ENCODE measurements at regions not wholly inside any gene's neighbourhood (a gene's known extent, or its start where the extent isn't known, plus 50 kb on each side); places are given as distances from the start of the nearest gene placed in this dataset.

GRCh38 chr12:66803930-66804329 lies 125.1 kb upstream of the GRIP1 start:
- Histone ChIP-seq H2BK5ac (ENCODE audit: low read depth, low read length, poor library complexity, severe bottlenecking) (no peak overlapping the region), H3K9ac (ENCODE audit: low read length) (no peak overlapping the region), H3K27ac (ENCODE audit: low read length, poor library complexity, severe bottlenecking) (no peak overlapping the region), H3K4me3 (ENCODE audit: insufficient read depth in 1 of 2, low read depth in 1 of 2, low read length in 2 of 2) (no peak overlapping the region), H3K4me1 (ENCODE audit: control insufficient read depth, insufficient read depth, low read depth, low read length) (no peaks in the 10 kb centered on the region), H3K4me2 (ENCODE audit: low read length, poor library complexity, severe bottlenecking) (no peak overlapping the region), H3K23ac (ENCODE audit: low read length in 2 of 2) (no peak overlapping the region), H4K91ac (ENCODE audit: low read length) (no peak overlapping the region), H2BK15ac (ENCODE audit: low read depth, poor library complexity, severe bottlenecking) (no peak overlapping the region), H3K79me1 (replicated peaks; ENCODE audit: low read length, poor library complexity, severe bottlenecking) (no peaks in the 10 kb centered on the region), H4K8ac (ENCODE audit: low read length) (no peak overlapping the region), H2BK12ac (ENCODE audit: low read length in 2 of 2) (no peak overlapping the region), H3K36me3 (ENCODE audit: control insufficient read depth in 1 of 2, insufficient read depth in 2 of 2, low read depth in 1 of 2, low read length in 2 of 2) (no peaks in the 10 kb centered on the region), H2AK5ac (ENCODE audit: low read length, severe bottlenecking) (no peak overlapping the region), H2AFZ (ENCODE audit: low read depth, low read length) (no peak overlapping the region), H2BK120ac (ENCODE audit: low read depth, low read length) (no peak overlapping the region), H3K27me3 (ENCODE audit: control insufficient read depth in 1 of 2, insufficient read depth in 1 of 2, low read length in 2 of 2) (peaks cover 10 to 20% of the 10 kb centered on the region in 2 experiments), H3K14ac (ENCODE audit: low read length in 2 of 2) (no peak overlapping the region), H3K9me3 (ENCODE audit: control insufficient read depth, low read length) (no peaks in the 10 kb centered on the region), H3K4ac (ENCODE audit: low read depth in 1 of 2, low read length in 2 of 2) (no peak overlapping the region), H3K18ac (ENCODE audit: low read depth in 1 of 2, low read length in 2 of 2) (no peak overlapping the region)
- WGBS = 66% methylated on average over 14 of the region's 14 CpGs
- DNase-seq = no peak

GRCh38 chr12:66804563-66804974 lies 125.7 kb upstream of the GRIP1 start:
- Histone ChIP-seq H2BK15ac (ENCODE audit: low read depth, poor library complexity, severe bottlenecking) (no peak overlapping the region), H3K27me3 (ENCODE audit: control insufficient read depth in 1 of 2, insufficient read depth in 1 of 2, low read length in 2 of 2) (peaks cover 10 to 19% of the 10 kb centered on the region in 2 experiments), H2AFZ (ENCODE audit: low read depth, low read length) (no peak overlapping the region), H3K4me3 (ENCODE audit: insufficient read depth in 1 of 2, low read depth in 1 of 2, low read length in 2 of 2) (no peak overlapping the region), H3K9me3 (ENCODE audit: control insufficient read depth, low read length) (no peaks in the 10 kb centered on the region), H3K23ac (ENCODE audit: low read length in 2 of 2) (no peak overlapping the region), H3K14ac (ENCODE audit: low read length in 2 of 2) (no peak overlapping the region), H3K9ac (ENCODE audit: low read length) (no peak overlapping the region), H4K91ac (ENCODE audit: low read length) (no peak overlapping the region), H3K79me1 (replicated peaks; ENCODE audit: low read length, poor library complexity, severe bottlenecking) (no peaks in the 10 kb centered on the region), H2AK5ac (ENCODE audit: low read length, severe bottlenecking) (no peak overlapping the region), H3K27ac (ENCODE audit: low read length, poor library complexity, severe bottlenecking) (no peak overlapping the region), H2BK5ac (ENCODE audit: low read depth, low read length, poor library complexity, severe bottlenecking) (no peak overlapping the region), H4K8ac (ENCODE audit: low read length) (no peak overlapping the region), H3K4me2 (ENCODE audit: low read length, poor library complexity, severe bottlenecking) (no peak overlapping the region), H2BK120ac (ENCODE audit: low read depth, low read length) (no peak overlapping the region), H3K18ac (ENCODE audit: low read depth in 1 of 2, low read length in 2 of 2) (no peak overlapping the region), H3K4ac (ENCODE audit: low read depth in 1 of 2, low read length in 2 of 2) (no peak overlapping the region), H3K4me1 (ENCODE audit: control insufficient read depth, insufficient read depth, low read depth, low read length) (no peaks in the 10 kb centered on the region), H2BK12ac (ENCODE audit: low read length in 2 of 2) (no peak overlapping the region), H3K36me3 (ENCODE audit: control insufficient read depth in 1 of 2, insufficient read depth in 2 of 2, low read depth in 1 of 2, low read length in 2 of 2) (no peaks in the 10 kb centered on the region)
- WGBS = 90% methylated on average over 5 of the region's 6 CpGs
- DNase-seq = no peak

- WGBS = no CpG with 5 or more reads among the region's 1 CpG
- H2BK15ac ChIP-seq (ENCODE audit: low read depth, poor library complexity, severe bottlenecking) = no peak overlapping the region
These were observed 129.7 kb upstream of the GRIP1 start for GRCh38 chr12:66808606-66809005.

GRCh38 chr12:66813137-66813892 lies 134.4 kb upstream of the GRIP1 start:
- no peak overlapping the region for H4K91ac ChIP-seq (ENCODE audit: low read length)
- H3K23ac ChIP-seq (ENCODE audit: low read length in 2 of 2) = no peak overlapping the region
- H2AK5ac ChIP-seq (ENCODE audit: low read length, severe bottlenecking) = no peak overlapping the region
- no peak overlapping the region for H2BK120ac ChIP-seq (ENCODE audit: low read depth, low read length)
- H2BK5ac ChIP-seq (ENCODE audit: low read depth, low read length, poor library complexity, severe bottlenecking) = no peak overlapping the region
- no peak overlapping the region for H3K4ac ChIP-seq (ENCODE audit: low read depth in 1 of 2, low read length in 2 of 2)
- no peaks in the 10 kb centered on the region for H3K9me3 ChIP-seq (ENCODE audit: control insufficient read depth, low read length)
- H3K4me3 ChIP-seq (ENCODE audit: insufficient read depth in 1 of 2, low read depth in 1 of 2, low read length in 2 of 2) = no peak overlapping the region
- H3K79me1 ChIP-seq (replicated peaks; ENCODE audit: low read length, poor library complexity, severe bottlenecking) = no peaks in the 10 kb centered on the region
- 50% methylated on average over 1 of the region's 2 CpGs for WGBS
- no peak overlapping the region for H4K8ac ChIP-seq (ENCODE audit: low read length)
- H3K14ac ChIP-seq (ENCODE audit: low read length in 2 of 2) = no peak overlapping the region
- no peak overlapping the region for H2BK15ac ChIP-seq (ENCODE audit: low read depth, poor library complexity, severe bottlenecking)
- no peaks in the 10 kb centered on the region for H3K36me3 ChIP-seq (ENCODE audit: control insufficient read depth in 1 of 2, insufficient read depth in 2 of 2, low read depth in 1 of 2, low read length in 2 of 2)
- no peak overlapping the region for H3K9ac ChIP-seq (ENCODE audit: low read length)
- no peak for DNase-seq
- H3K4me2 ChIP-seq (ENCODE audit: low read length, poor library complexity, severe bottlenecking) = no peak overlapping the region
- no peaks in the 10 kb centered on the region for H3K4me1 ChIP-seq (ENCODE audit: control insufficient read depth, insufficient read depth, low read depth, low read length)
- no peak overlapping the region for H3K18ac ChIP-seq (ENCODE audit: low read depth in 1 of 2, low read length in 2 of 2)
- no peak overlapping the region for H2AFZ ChIP-seq (ENCODE audit: low read depth, low read length)
- H2BK12ac ChIP-seq (ENCODE audit: low read length in 2 of 2) = no peak overlapping the region
- no peaks in the 10 kb centered on the region for H3K27me3 ChIP-seq (ENCODE audit: control insufficient read depth in 1 of 2, insufficient read depth in 1 of 2, low read length in 2 of 2)
- no peak overlapping the region for H3K27ac ChIP-seq (ENCODE audit: low read length, poor library complexity, severe bottlenecking)

More at GRCh38 chr12:66808606-66809005, 129.7 kb upstream of the GRIP1 start:
- H3K23ac ChIP-seq (ENCODE audit: low read length in 2 of 2) = no peak overlapping the region
- no peak overlapping the region for H4K8ac ChIP-seq (ENCODE audit: low read length)
- no peak overlapping the region for H2BK5ac ChIP-seq (ENCODE audit: low read depth, low read length, poor library complexity, severe bottlenecking)
- no peak overlapping the region for H2BK120ac ChIP-seq (ENCODE audit: low read depth, low read length)
- H3K9ac ChIP-seq (ENCODE audit: low read length) = no peak overlapping the region
- H3K27ac ChIP-seq (ENCODE audit: low read length, poor library complexity, severe bottlenecking) = no peak overlapping the region
- H2AFZ ChIP-seq (ENCODE audit: low read depth, low read length) = no peak overlapping the region
- H3K4me1 ChIP-seq (ENCODE audit: control insufficient read depth, insufficient read depth, low read depth, low read length) = no peaks in the 10 kb centered on the region
- peaks cover 9 to 10% of the 10 kb centered on the region in 2 experiments for H3K27me3 ChIP-seq (ENCODE audit: control insufficient read depth in 1 of 2, insufficient read depth in 1 of 2, low read length in 2 of 2)
- no peak overlapping the region for H3K18ac ChIP-seq (ENCODE audit: low read depth in 1 of 2, low read length in 2 of 2)
- no peaks in the 10 kb centered on the region for H3K36me3 ChIP-seq (ENCODE audit: control insufficient read depth in 1 of 2, insufficient read depth in 2 of 2, low read depth in 1 of 2, low read length in 2 of 2)
- DNase-seq = no peak
- H3K79me1 ChIP-seq (replicated peaks; ENCODE audit: low read length, poor library complexity, severe bottlenecking) = no peaks in the 10 kb centered on the region
- H3K9me3 ChIP-seq (ENCODE audit: control insufficient read depth, low read length) = no peaks in the 10 kb centered on the region
- no peak overlapping the region for H3K14ac ChIP-seq (ENCODE audit: low read length in 2 of 2)
- H2AK5ac ChIP-seq (ENCODE audit: low read length, severe bottlenecking) = no peak overlapping the region
- no peak overlapping the region for H4K91ac ChIP-seq (ENCODE audit: low read length)
- H3K4me2 ChIP-seq (ENCODE audit: low read length, poor library complexity, severe bottlenecking) = no peak overlapping the region
- no peak overlapping the region for H3K4me3 ChIP-seq (ENCODE audit: insufficient read depth in 1 of 2, low read depth in 1 of 2, low read length in 2 of 2)
- no peak overlapping the region for H2BK12ac ChIP-seq (ENCODE audit: low read length in 2 of 2)
- no peak overlapping the region for H3K4ac ChIP-seq (ENCODE audit: low read depth in 1 of 2, low read length in 2 of 2)
